ENCODE measurements at regions not wholly inside any gene's neighbourhood (a gene's known extent, or its start where the extent isn't known, plus 50 kb on each side); places are given as distances from the start of the nearest gene placed in this dataset.
A peak's percentile ranks its signal among the peaks of the same experiment; 100 is the strongest.

DNA sequence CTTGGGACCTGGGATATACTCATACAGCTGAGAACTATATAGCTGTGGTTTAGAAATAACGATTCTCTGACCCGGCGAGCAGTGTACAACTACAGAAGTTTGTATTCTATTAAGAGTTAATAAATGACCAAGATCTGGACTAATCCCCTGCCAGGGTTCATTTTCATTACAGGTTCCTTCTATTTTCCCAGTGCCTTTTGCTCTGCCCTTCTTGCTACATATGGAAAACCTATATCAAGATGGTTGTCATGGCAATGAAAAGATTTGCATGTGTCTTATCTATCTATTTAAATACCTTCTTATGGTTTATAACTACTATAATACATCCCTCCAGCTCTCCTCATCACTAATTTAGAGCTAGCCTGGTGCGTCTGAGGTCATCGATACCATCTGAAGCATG lies 965.2 kb downstream of the BCL11A start:
- no peak overlapping the region for H3K4me3 ChIP-seq (ENCODE audit: low read length)
- H3K36me3 ChIP-seq (ENCODE audit: control insufficient read depth, insufficient read depth, low read length): no peaks in the 10 kb centered on the region
- peaks cover 5% of the 10 kb centered on the region for H3K4me1 Mint-ChIP-seq
- DNase-seq: no peak
- no peaks in the 10 kb centered on the region for H3K27me3 ChIP-seq (ENCODE audit: control insufficient read depth, insufficient read depth, low read length, poor library complexity, severe bottlenecking)
- H3K36me3 Mint-ChIP-seq (ENCODE audit: low read depth): no peaks in the 10 kb centered on the region
- peaks cover 14% of the 10 kb centered on the region for H3K4me1 ChIP-seq (ENCODE audit: control insufficient read depth, insufficient read depth, low read length)
- H3K9me3 ChIP-seq (ENCODE audit: control insufficient read depth, low read length): no peaks in the 10 kb centered on the region
- H3K27me3 Mint-ChIP-seq (ENCODE audit: insufficient read depth): peaks cover 2% of the 10 kb centered on the region
- no peak overlapping the region for H3K4me3 Mint-ChIP-seq
- no peak overlapping the region for H3K27ac Mint-ChIP-seq
- 91 to 92% methylated on average over 2 to 5 of the region's 5 CpGs for WGBS, 2 experiments (ENCODE audit: insufficient coverage in 1 of 2, insufficient read length in 1 of 2)
- no peaks in the 10 kb centered on the region for H3K9me3 Mint-ChIP-seq
- H3K9ac ChIP-seq (ENCODE audit: extremely low read depth, low read length, poor library complexity, severe bottlenecking): no peak overlapping the region
- TF ChIP-seq, protein P1, sequence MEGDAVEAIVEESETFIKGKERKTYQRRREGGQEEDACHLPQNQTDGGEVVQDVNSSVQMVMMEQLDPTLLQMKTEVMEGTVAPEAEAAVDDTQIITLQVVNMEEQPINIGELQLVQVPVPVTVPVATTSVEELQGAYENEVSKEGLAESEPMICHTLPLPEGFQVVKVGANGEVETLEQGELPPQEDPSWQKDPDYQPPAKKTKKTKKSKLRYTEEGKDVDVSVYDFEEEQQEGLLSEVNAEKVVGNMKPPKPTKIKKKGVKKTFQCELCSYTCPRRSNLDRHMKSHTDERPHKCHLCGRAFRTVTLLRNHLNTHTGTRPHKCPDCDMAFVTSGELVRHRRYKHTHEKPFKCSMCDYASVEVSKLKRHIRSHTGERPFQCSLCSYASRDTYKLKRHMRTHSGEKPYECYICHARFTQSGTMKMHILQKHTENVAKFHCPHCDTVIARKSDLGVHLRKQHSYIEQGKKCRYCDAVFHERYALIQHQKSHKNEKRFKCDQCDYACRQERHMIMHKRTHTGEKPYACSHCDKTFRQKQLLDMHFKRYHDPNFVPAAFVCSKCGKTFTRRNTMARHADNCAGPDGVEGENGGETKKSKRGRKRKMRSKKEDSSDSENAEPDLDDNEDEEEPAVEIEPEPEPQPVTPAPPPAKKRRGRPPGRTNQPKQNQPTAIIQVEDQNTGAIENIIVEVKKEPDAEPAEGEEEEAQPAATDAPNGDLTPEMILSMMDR (conservative IDR thresholded peaks at IDR 0.05): no peak
- H3K27ac ChIP-seq (ENCODE audit: low read depth, low read length): no peak overlapping the region

DNA sequence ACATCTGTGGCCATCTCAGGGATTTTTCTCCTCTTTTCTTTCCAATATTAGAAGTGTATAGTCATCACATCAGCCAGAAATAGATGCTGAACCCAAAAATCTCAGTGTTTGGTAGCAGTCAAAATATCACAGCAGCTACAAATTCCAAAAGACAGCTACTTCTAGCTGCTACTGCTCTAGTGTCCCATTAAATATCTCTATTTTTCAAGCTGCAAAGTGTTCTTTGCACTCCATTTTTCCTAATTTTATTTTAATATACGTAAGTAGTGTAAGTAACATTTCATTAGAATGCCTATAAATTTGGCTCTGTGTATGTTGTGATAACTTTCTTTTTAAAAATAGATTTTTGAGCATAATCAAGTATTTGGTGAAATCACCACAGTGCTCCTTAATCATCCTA lies 967.3 kb downstream of the BCL11A start:
- no peak overlapping the region for H3K27ac Mint-ChIP-seq
- no peak overlapping the region for H3K4me3 Mint-ChIP-seq
- H3K27me3 Mint-ChIP-seq (ENCODE audit: insufficient read depth): no peaks in the 10 kb centered on the region
- H3K4me1 Mint-ChIP-seq: peaks cover 5% of the 10 kb centered on the region
- TF ChIP-seq, protein P1 (conservative IDR thresholded peaks at IDR 0.05): no peak
- no peaks in the 10 kb centered on the region for H3K9me3 Mint-ChIP-seq
- no peak for DNase-seq
- H3K27me3 ChIP-seq (ENCODE audit: control insufficient read depth, insufficient read depth, low read length, poor library complexity, severe bottlenecking): no peaks in the 10 kb centered on the region
- H3K36me3 ChIP-seq (ENCODE audit: control insufficient read depth, insufficient read depth, low read length): no peaks in the 10 kb centered on the region
- no peak overlapping the region for H3K27ac ChIP-seq (ENCODE audit: low read depth, low read length)
- peaks cover 14% of the 10 kb centered on the region for H3K4me1 ChIP-seq (ENCODE audit: control insufficient read depth, insufficient read depth, low read length)
- H3K4me3 ChIP-seq (ENCODE audit: low read length): no peak overlapping the region
- H3K9me3 ChIP-seq (ENCODE audit: control insufficient read depth, low read length): no peaks in the 10 kb centered on the region
- H3K9ac ChIP-seq (ENCODE audit: extremely low read depth, low read length, poor library complexity, severe bottlenecking): no peak overlapping the region
- H3K36me3 Mint-ChIP-seq (ENCODE audit: low read depth): no peaks in the 10 kb centered on the region
- WGBS, 2 experiments (ENCODE audit: insufficient coverage in 1 of 2, insufficient read length in 1 of 2): 83% methylated on average over 1 of the region's 1 CpG; no CpG with 5 or more reads in 1 of the 2 experiments

DNA sequence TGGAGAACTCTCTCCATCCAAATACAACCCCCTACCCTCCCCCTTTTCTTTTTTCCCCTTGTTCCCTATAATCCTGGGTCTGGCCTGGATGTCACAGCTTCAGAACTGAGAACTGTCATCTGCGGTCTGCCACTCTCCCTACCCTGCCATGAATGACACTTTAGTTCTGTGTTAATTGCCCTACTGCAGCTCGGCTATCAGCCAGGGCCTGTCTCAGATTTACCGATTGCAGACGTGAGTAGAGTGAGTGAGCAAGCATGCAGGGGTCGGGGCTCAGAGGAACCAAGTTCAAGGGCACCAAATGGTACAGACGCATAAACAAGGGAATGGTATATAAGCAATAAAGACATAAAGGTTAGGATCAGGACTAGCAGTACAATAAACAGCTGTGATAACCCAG lies 967.8 kb downstream of the BCL11A start:
- Mint-ChIP-seq H3K4me1 (peaks cover 5% of the 10 kb centered on the region), H3K9me3 (no peaks in the 10 kb centered on the region), H3K27me3 (ENCODE audit: insufficient read depth) (no peaks in the 10 kb centered on the region), H3K4me3 (no peak overlapping the region), H3K27ac (no peak overlapping the region), H3K36me3 (ENCODE audit: low read depth) (no peaks in the 10 kb centered on the region)
- Histone ChIP-seq H3K36me3 (ENCODE audit: control insufficient read depth, insufficient read depth, low read length) (no peaks in the 10 kb centered on the region), H3K9me3 (ENCODE audit: control insufficient read depth, low read length) (no peaks in the 10 kb centered on the region), H3K4me1 (ENCODE audit: control insufficient read depth, insufficient read depth, low read length) (peaks cover 14% of the 10 kb centered on the region), H3K27ac (ENCODE audit: low read depth, low read length) (no peak overlapping the region), H3K27me3 (ENCODE audit: control insufficient read depth, insufficient read depth, low read length, poor library complexity, severe bottlenecking) (no peaks in the 10 kb centered on the region), H3K4me3 (ENCODE audit: low read length) (no peak overlapping the region), H3K9ac (ENCODE audit: extremely low read depth, low read length, poor library complexity, severe bottlenecking) (peak overlapping the region; percentile 17)
- DNase-seq: peak; percentile 53
- TF ChIP-seq, protein P1 (conservative IDR thresholded peaks at IDR 0.05): no peak
- WGBS, 2 experiments (ENCODE audit: insufficient coverage in 1 of 2, insufficient read length in 1 of 2): 55 to 63% methylated on average over 1 to 6 of the region's 6 CpGs

All from endodermal cell (in vitro differentiated cells).